Neural cell (in vitro differentiated cells): ENCODE measurements at regions not wholly inside any gene's neighbourhood (a gene's known extent, or its start where the extent isn't known, plus 50 kb on each side); places are given as distances from the start of the nearest gene placed in this dataset.

Experiments
- H2AFZ ChIP-seq: fragments of 200-600, 300-800 bp; sonication (generic), shearing (Covaris generic); 2 replicates; pipeline ENCODE4 v1.6.0; 2014; ENCODE audit warnings: low read depth, mild to moderate bottlenecking, antibody characterized with exemption, low read length, moderate library complexity
- H3F3A ChIP-seq: fragments of 200-600 bp; shearing (Covaris generic); 2 replicates; pipeline ENCODE4 v1.6.1; 2016; ENCODE audit warnings: mild to moderate bottlenecking, moderate library complexity, mixed read lengths, antibody characterized with exemption, low read length; ENCODE audit not compliant: insufficient read depth, poor library complexity, severe bottlenecking
- H3K27ac ChIP-seq: fragments of 200-600, 300-800 bp; sonication (generic), shearing (Covaris generic); 2 replicates; pipeline ENCODE4 v1.5.1; 2014; ENCODE audit warnings: mild to moderate bottlenecking, low read length, moderate library complexity
- H3K27me3 ChIP-seq: fragments of 300-800, 200-600 bp; sonication (generic), shearing (Covaris generic); 2 replicates; pipeline ENCODE4 v1.6.0; 2014; ENCODE audit warnings: mild to moderate bottlenecking, low read depth, low read length, moderate library complexity; ENCODE audit not compliant: insufficient read depth
- H3K36me3 ChIP-seq: fragments of 300-800, 200-600 bp; sonication (generic), shearing (Covaris generic); 2 replicates; pipeline ENCODE4 v1.5.1; 2014; ENCODE audit warnings: mild to moderate bottlenecking, antibody characterized with exemption, low read length, moderate library complexity; ENCODE audit not compliant: insufficient read depth
- H3K4me2 ChIP-seq: fragments of 300-800, 200-600 bp; sonication (generic), shearing (Covaris generic); 2 replicates; pipeline ENCODE4 v1.6.0; 2014; ENCODE audit warnings: mild to moderate bottlenecking, low read length
- H3K4me3 ChIP-seq: fragments of 300-800, 200-600 bp; sonication (generic), shearing (Covaris generic); 2 replicates; pipeline ENCODE4 v1.5.1; 2014; ENCODE audit warnings: mild to moderate bottlenecking, low read length, moderate library complexity
- H3K79me2 ChIP-seq: fragments of 200-600 bp; shearing (Covaris generic); replicated peaks from 2 replicates; pipeline ENCODE4 v1.6.0; 2014; ENCODE audit warnings: mild to moderate bottlenecking, low read length, moderate library complexity; ENCODE audit not compliant: insufficient read depth
- H3K9ac ChIP-seq: fragments of 300-800, 200-600 bp; sonication (generic), shearing (Covaris generic); 2 replicates; pipeline ENCODE4 v1.6.1; 2016; ENCODE audit warnings: mild to moderate bottlenecking, low read length, mixed read lengths
- H3K9me2 ChIP-seq: fragments of 200-600 bp; shearing (Covaris generic); 2 replicates; pipeline ENCODE4 v1.6.1; 2016; ENCODE audit warnings: mild to moderate bottlenecking, low read length, mixed read lengths; ENCODE audit not compliant: insufficient read depth
- H3K9me3 ChIP-seq: fragments of 200-600, 300-800 bp; sonication (generic), shearing (Covaris generic); 2 replicates; pipeline ENCODE4 v1.6.1; 2016; ENCODE audit warnings: mild to moderate bottlenecking, mixed run types, low read length, moderate library complexity, mixed read lengths
- H4K20me1 ChIP-seq: fragments of 200-600 bp; shearing (Covaris generic); 2 replicates; pipeline ENCODE4 v1.6.1; 2016; ENCODE audit warnings: mild to moderate bottlenecking, mixed run types; ENCODE audit not compliant: insufficient read depth
- EP300 ChIP-seq: fragments of 450-650 bp; conservative IDR thresholded peaks from 2 replicates; pipeline ENCODE4 v1.6.1; 2014; ENCODE audit warnings: antibody characterized with exemption, mild to moderate bottlenecking, moderate library complexity; ENCODE audit not compliant: poor library complexity, severe bottlenecking
- EZH2 ChIP-seq: fragments of 200-600, 300-800 bp; shearing (Covaris generic), sonication (generic); IDR thresholded peaks from 2 replicates; pipeline ENCODE4 v1.6.1; 2014; ENCODE audit warnings: antibody characterized with exemption, low read length, borderline replicate concordance, mild to moderate bottlenecking; ENCODE audit not compliant: insufficient read depth, poor library complexity, severe bottlenecking
- MXI1 ChIP-seq: fragments of 450-650 bp; conservative IDR thresholded peaks from 2 replicates; pipeline ENCODE4 v1.6.1; 2014; ENCODE audit warnings: antibody characterized with exemption, mild to moderate bottlenecking; ENCODE audit not compliant: poor library complexity, severe bottlenecking
- POLR2AphosphoS5 ChIP-seq: IDR thresholded peaks from 2 replicates; pipeline ENCODE4 v1.6.1; 2012
- RAD21 ChIP-seq: fragments of 450-650 bp; conservative IDR thresholded peaks from 2 replicates; pipeline ENCODE4 v1.6.1; 2014; ENCODE audit warnings: antibody characterized with exemption, mild to moderate bottlenecking, moderate library complexity
- SMC3 ChIP-seq: fragments of 450-650 bp; conservative IDR thresholded peaks from 2 replicates; pipeline ENCODE4 v1.6.1; 2014; ENCODE audit warnings: antibody characterized with exemption, mild to moderate bottlenecking, moderate library complexity; ENCODE audit not compliant: poor library complexity
- TAF1 ChIP-seq: IDR thresholded peaks from 2 replicates; pipeline ENCODE4 v1.6.1; 2012; ENCODE audit warnings: low read depth
- TF ChIP-seq, protein P1 (sequence below): fragments of 450-650 bp; IDR thresholded peaks from 2 replicates; pipeline ENCODE4 v1.5.1; 2014; ENCODE audit warnings: antibody characterized with exemption, mild to moderate bottlenecking, moderate library complexity; ENCODE audit not compliant: poor library complexity, severe bottlenecking
- TF ChIP-seq, protein P2 (sequence below): IDR thresholded peaks from 2 replicates; pipeline ENCODE4 v1.6.1; 2012; ENCODE audit warnings: borderline replicate concordance

DNA sequence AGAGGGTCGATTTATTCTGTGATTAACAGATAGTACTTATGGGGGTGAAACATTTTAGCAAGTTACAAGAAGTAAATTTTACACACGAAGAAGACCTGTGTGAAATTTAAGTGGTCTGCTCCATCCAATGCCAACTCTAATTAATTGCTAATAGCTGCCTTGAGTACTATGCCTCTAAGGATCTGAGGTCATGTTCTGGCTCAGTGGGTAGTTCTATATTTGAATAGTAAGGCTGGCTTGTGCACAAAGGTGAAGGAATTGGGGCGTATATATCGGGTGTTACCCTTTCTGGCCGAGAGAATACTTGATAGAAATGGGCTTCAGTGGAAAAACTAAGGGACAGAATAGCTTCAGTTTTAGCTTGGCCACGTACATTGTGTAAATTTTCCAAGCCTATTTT, 345.2 kb upstream of the ANKRD30A start:
- no peaks in the 10 kb centered on the region for H3K9me3 ChIP-seq
- no peaks in the 10 kb centered on the region for H3F3A ChIP-seq
- no peak overlapping the region for H3K4me2 ChIP-seq
- no peaks in the 10 kb centered on the region for H3K27me3 ChIP-seq
- H3K4me3 ChIP-seq = no peak overlapping the region
- H3K9me2 ChIP-seq = no peaks in the 10 kb centered on the region
- H3K27ac ChIP-seq = no peak overlapping the region
- no peak overlapping the region for H2AFZ ChIP-seq
- H4K20me1 ChIP-seq = no peaks in the 10 kb centered on the region
- TF ChIP-seq EZH2 (no peak), MXI1 (no peak), SMC3 (no peak), POLR2AphosphoS5 (no peak), RAD21 (no peak), EP300 (no peak), TAF1 (no peak)
- TF ChIP-seq, protein P1, sequence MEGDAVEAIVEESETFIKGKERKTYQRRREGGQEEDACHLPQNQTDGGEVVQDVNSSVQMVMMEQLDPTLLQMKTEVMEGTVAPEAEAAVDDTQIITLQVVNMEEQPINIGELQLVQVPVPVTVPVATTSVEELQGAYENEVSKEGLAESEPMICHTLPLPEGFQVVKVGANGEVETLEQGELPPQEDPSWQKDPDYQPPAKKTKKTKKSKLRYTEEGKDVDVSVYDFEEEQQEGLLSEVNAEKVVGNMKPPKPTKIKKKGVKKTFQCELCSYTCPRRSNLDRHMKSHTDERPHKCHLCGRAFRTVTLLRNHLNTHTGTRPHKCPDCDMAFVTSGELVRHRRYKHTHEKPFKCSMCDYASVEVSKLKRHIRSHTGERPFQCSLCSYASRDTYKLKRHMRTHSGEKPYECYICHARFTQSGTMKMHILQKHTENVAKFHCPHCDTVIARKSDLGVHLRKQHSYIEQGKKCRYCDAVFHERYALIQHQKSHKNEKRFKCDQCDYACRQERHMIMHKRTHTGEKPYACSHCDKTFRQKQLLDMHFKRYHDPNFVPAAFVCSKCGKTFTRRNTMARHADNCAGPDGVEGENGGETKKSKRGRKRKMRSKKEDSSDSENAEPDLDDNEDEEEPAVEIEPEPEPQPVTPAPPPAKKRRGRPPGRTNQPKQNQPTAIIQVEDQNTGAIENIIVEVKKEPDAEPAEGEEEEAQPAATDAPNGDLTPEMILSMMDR = no peak
- TF ChIP-seq, protein P2, sequence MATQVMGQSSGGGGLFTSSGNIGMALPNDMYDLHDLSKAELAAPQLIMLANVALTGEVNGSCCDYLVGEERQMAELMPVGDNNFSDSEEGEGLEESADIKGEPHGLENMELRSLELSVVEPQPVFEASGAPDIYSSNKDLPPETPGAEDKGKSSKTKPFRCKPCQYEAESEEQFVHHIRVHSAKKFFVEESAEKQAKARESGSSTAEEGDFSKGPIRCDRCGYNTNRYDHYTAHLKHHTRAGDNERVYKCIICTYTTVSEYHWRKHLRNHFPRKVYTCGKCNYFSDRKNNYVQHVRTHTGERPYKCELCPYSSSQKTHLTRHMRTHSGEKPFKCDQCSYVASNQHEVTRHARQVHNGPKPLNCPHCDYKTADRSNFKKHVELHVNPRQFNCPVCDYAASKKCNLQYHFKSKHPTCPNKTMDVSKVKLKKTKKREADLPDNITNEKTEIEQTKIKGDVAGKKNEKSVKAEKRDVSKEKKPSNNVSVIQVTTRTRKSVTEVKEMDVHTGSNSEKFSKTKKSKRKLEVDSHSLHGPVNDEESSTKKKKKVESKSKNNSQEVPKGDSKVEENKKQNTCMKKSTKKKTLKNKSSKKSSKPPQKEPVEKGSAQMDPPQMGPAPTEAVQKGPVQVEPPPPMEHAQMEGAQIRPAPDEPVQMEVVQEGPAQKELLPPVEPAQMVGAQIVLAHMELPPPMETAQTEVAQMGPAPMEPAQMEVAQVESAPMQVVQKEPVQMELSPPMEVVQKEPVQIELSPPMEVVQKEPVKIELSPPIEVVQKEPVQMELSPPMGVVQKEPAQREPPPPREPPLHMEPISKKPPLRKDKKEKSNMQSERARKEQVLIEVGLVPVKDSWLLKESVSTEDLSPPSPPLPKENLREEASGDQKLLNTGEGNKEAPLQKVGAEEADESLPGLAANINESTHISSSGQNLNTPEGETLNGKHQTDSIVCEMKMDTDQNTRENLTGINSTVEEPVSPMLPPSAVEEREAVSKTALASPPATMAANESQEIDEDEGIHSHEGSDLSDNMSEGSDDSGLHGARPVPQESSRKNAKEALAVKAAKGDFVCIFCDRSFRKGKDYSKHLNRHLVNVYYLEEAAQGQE = no peak
- no peak overlapping the region for H3K9ac ChIP-seq
- no peaks in the 10 kb centered on the region for H3K79me2 ChIP-seq
- no peaks in the 10 kb centered on the region for H3K36me3 ChIP-seq

DNA sequence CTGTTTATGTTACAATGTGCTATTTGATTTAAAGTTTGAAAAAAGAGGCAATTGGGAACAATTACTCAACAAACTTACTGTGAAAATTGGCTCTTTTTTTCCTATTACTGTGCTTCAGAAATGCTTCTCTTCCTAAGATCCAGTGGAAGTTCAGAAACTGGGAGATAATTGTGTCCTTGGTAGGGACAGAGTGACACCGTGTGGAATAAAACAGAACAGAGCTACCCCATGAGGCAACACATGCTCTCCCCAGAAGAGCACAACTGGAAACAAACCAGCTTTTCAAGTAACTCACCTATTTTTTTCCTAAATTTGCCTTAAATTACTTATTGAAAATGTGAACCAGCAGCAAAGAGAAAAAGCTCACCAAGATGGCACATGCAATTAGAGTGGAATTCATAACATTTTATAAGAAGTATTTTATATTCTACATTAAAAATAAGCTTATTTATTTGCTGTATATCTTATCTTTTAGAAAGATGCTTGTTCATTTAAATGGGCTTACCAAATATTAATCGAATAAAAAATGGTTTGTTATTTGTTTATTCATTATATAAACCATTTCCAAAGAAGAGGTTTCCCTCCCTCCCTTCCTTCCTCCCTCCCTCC, 346.1 kb upstream of the ANKRD30A start:
- Histone ChIP-seq H2AFZ (no peak overlapping the region), H3K79me2 (no peaks in the 10 kb centered on the region), H3K27me3 (no peaks in the 10 kb centered on the region), H3K9me2 (no peaks in the 10 kb centered on the region), H3K4me2 (no peak overlapping the region), H3F3A (no peaks in the 10 kb centered on the region), H3K27ac (no peak overlapping the region), H3K9me3 (no peaks in the 10 kb centered on the region), H3K4me3 (no peak overlapping the region), H4K20me1 (no peaks in the 10 kb centered on the region), H3K36me3 (no peaks in the 10 kb centered on the region), H3K9ac (no peak overlapping the region)
- TF ChIP-seq EP300 (no peak), POLR2AphosphoS5 (no peak), SMC3 (peak; percentile 95), RAD21 (peak; percentile 94)
- TF ChIP-seq, protein P1 = peak; percentile 88
